H9 (cell line): ENCODE measurements at regions not wholly inside any gene's neighbourhood (a gene's known extent, or its start where the extent isn't known, plus 50 kb on each side); places are given as distances from the start of the nearest gene placed in this dataset.

Source experiments
- DNase-seq: peaks from one replicate; pipeline ENCODE4 v3.0.0-alpha.2; 2017
- H2AFZ ChIP-seq: one replicate; pipeline ENCODE4 v1.6.1; 2013; ENCODE audit warnings: mild to moderate bottlenecking, low read length, control low read depth, moderate library complexity
- H2AK5ac ChIP-seq: 2 replicates; pipeline ENCODE4 v1.6.1; 2013; ENCODE audit warnings: low read length, control low read depth, mixed read lengths; ENCODE audit not compliant: insufficient read length
- H2BK120ac ChIP-seq: one replicate; pipeline ENCODE4 v1.6.1; 2013; ENCODE audit warnings: low read depth, mild to moderate bottlenecking, low read length, control low read depth, inconsistent platforms; ENCODE audit not compliant: poor library complexity, severe bottlenecking
- H2BK12ac ChIP-seq: 2 replicates; pipeline ENCODE4 v1.6.1; 2013; ENCODE audit warnings: low read length, control low read depth, mixed read lengths, low read depth; ENCODE audit not compliant: insufficient read length
- H2BK15ac ChIP-seq: 2 replicates; pipeline ENCODE4 v1.6.1; 2013; ENCODE audit warnings: low read depth, low read length, control low read depth
- H2BK20ac ChIP-seq: one replicate; pipeline ENCODE4 v1.6.1; 2013; ENCODE audit warnings: low read depth, mild to moderate bottlenecking, low read length, control low read depth, inconsistent platforms; ENCODE audit not compliant: poor library complexity, severe bottlenecking
- H2BK5ac ChIP-seq: 2 replicates; pipeline ENCODE4 v1.6.1; 2013; ENCODE audit warnings: low read length, control low read depth, mixed read lengths; ENCODE audit not compliant: insufficient read length
- H3K14ac ChIP-seq: 2 replicates; pipeline ENCODE4 v1.6.1; 2013; ENCODE audit warnings: low read length, control low read depth; ENCODE audit not compliant: insufficient read depth
- H3K18ac ChIP-seq: 2 replicates; pipeline ENCODE4 v1.6.1; 2013; ENCODE audit warnings: low read depth, mild to moderate bottlenecking, mixed read lengths, low read length, control low read depth; ENCODE audit not compliant: insufficient read length
- H3K23ac ChIP-seq: 2 replicates; pipeline ENCODE4 v1.6.1; 2013; ENCODE audit warnings: low read length, control low read depth, mixed read lengths, low read depth; ENCODE audit not compliant: insufficient read length
- H3K23me2 ChIP-seq: 2 replicates; pipeline ENCODE4 v1.6.1; 2013; ENCODE audit warnings: low read depth, mild to moderate bottlenecking, mixed read lengths, low read length, control low read depth; ENCODE audit not compliant: insufficient read length, poor library complexity, severe bottlenecking
- H3K27ac ChIP-seq: 2 replicates; pipeline ENCODE4 v1.5.1; 2013; ENCODE audit warnings: low read length, control low read depth, mixed read lengths, low read depth; ENCODE audit not compliant: insufficient read length
- H3K27me3 ChIP-seq: 2 replicates; pipeline ENCODE4 v1.6.1; 2013; ENCODE audit warnings: low read length, control low read depth, inconsistent platforms; ENCODE audit not compliant: insufficient read depth
- H3K4ac ChIP-seq: 2 replicates; pipeline ENCODE4 v1.6.1; 2013; ENCODE audit warnings: low read depth, mild to moderate bottlenecking, control low read depth, inconsistent platforms, low read length, moderate library complexity
- H3K4me1 ChIP-seq: 2 replicates; pipeline ENCODE4 v1.6.1; 2013; ENCODE audit warnings: low read length, control low read depth, inconsistent platforms; ENCODE audit not compliant: insufficient read depth
- H3K4me2 ChIP-seq: 2 replicates; pipeline ENCODE4 v1.6.1; 2013; ENCODE audit warnings: low read length, control low read depth, mixed read lengths; ENCODE audit not compliant: insufficient read length, insufficient read depth
- H3K56ac ChIP-seq: 2 replicates; pipeline ENCODE4 v1.6.1; 2013; ENCODE audit warnings: low read depth, mild to moderate bottlenecking, mixed read lengths, low read length, control low read depth; ENCODE audit not compliant: insufficient read length
- H3K79me1 ChIP-seq: 2 replicates; pipeline ENCODE4 v1.6.1; 2013; ENCODE audit warnings: low read depth, mild to moderate bottlenecking, moderate library complexity, low read length, control low read depth, inconsistent platforms; ENCODE audit not compliant: insufficient read depth, poor library complexity, severe bottlenecking
- H3K79me2 ChIP-seq: 2 replicates; pipeline ENCODE4 v1.6.1; 2013; ENCODE audit warnings: low read length, control low read depth, inconsistent platforms; ENCODE audit not compliant: insufficient read depth
- H3K9ac ChIP-seq: 2 replicates; pipeline ENCODE4 v1.6.1; 2013; ENCODE audit warnings: low read length, control low read depth, mixed read lengths; ENCODE audit not compliant: insufficient read length; ENCODE audit errors: extremely low read depth
- H3K9me3 ChIP-seq: one replicate; pipeline ENCODE4 v1.6.1; 2013; ENCODE audit warnings: low read depth, low read length, inconsistent platforms; ENCODE audit not compliant: control insufficient read depth
- H3T11ph ChIP-seq: one replicate; pipeline ENCODE4 v1.6.1; 2013; ENCODE audit warnings: mild to moderate bottlenecking, low read length, control low read depth, inconsistent platforms
- H4K20me1 ChIP-seq: one replicate; pipeline ENCODE4 v1.6.1; 2013; ENCODE audit not compliant: control insufficient read depth, insufficient read length, insufficient read depth
- H4K5ac ChIP-seq: 2 replicates; pipeline ENCODE4 v1.6.1; 2013; ENCODE audit warnings: low read depth, mild to moderate bottlenecking, mixed read lengths, low read length, control low read depth; ENCODE audit not compliant: insufficient read length
- H4K8ac ChIP-seq: replicated peaks from 2 replicates; pipeline ENCODE4 v1.6.1; 2013; ENCODE audit warnings: low read length, control low read depth, mixed read lengths, low read depth; ENCODE audit not compliant: insufficient read length
- H4K91ac ChIP-seq: 2 replicates; pipeline ENCODE4 v1.6.1; 2013; ENCODE audit warnings: low read depth, mild to moderate bottlenecking, moderate library complexity, mixed read lengths, low read length, control low read depth; ENCODE audit not compliant: insufficient read length
- H3K27ac Mint-ChIP-seq, 3 experiments: 2 replicates in 2 of 3; 3 replicates in 1 of 3; pipeline ENCODE4 v1.8.0; 2020 to 2021; ENCODE audit warnings: mixed read lengths in 3 of 3, mild to moderate bottlenecking in 1 of 3, moderate library complexity in 1 of 3
- H3K27me3 Mint-ChIP-seq: 2 replicates; pipeline ENCODE4 v1.8.0; 2021; ENCODE audit warnings: low read depth, mild to moderate bottlenecking, moderate library complexity, mixed read lengths
- H3K36me3 Mint-ChIP-seq, 3 experiments: 2 replicates in 2 of 3; 3 replicates in 1 of 3; pipeline ENCODE4 v1.8.0; 2020 to 2021; ENCODE audit warnings: low read depth in 3 of 3, mixed read lengths in 3 of 3; ENCODE audit not compliant: insufficient read depth in 1 of 3
- H3K4me1 Mint-ChIP-seq, 2 experiments: 2 replicates each; pipeline ENCODE4 v1.8.0; 2020; ENCODE audit warnings: mixed read lengths in 2 of 2
- H3K4me3 Mint-ChIP-seq, 2 experiments: 2 replicates in 1 of 2; 3 replicates in 1 of 2; pipeline ENCODE4 v1.8.0; 2020 to 2021; ENCODE audit warnings: mild to moderate bottlenecking in 2 of 2, mixed read lengths in 2 of 2, moderate library complexity in 1 of 2
- H3K9me3 Mint-ChIP-seq, 2 experiments: 2 replicates in 1 of 2; 3 replicates in 1 of 2; pipeline ENCODE4 v1.8.0; 2020; ENCODE audit warnings: mild to moderate bottlenecking in 2 of 2, mixed read lengths in 2 of 2, moderate library complexity in 1 of 2
- WGBS: extraction: QIAGEN DNeasy Blood & Tissue Kit; methylation state at CpG from one replicate; pipeline ENCODE4 v1.1.7; 2013; ENCODE audit warnings: missing lambda C conversion rate, low lambda C conversion rate, mixed read lengths; ENCODE audit not compliant: insufficient read length; ENCODE audit errors: extremely low coverage; 5-methylcytosine and 5-hydroxymethylcytosine counted together
- TF ChIP-seq, protein P1 (sequence below): fragments of 200-600 bp; sonication (generic); conservative IDR thresholded peaks from 3 replicates; pipeline ENCODE4 v1.8.0; 2021; ENCODE audit warnings: antibody characterized with exemption, mild to moderate bottlenecking

DNA sequence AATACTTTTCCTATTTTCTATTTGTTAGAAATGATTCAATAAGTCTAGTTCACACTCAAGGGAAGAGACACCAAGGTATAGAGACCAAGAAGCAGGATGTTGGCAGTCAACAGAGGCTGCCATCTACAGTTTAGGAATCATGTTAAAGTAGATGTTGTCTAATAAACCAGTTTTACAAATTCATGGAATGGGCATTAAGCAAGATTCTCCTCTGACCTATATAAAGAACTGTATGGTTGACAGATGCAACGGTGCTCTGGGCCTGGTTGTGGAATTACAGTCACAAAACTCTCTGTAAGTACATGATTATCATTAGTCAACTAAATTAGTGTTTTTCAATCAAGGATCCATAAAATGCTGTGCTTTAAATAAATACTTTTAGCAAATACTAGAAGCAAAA lies 475.1 kb downstream of the NAV3 start:
- H4K5ac ChIP-seq, result no peak overlapping the region
- Mint-ChIP-seq H3K9me3 (peaks cover 9 to 16% of the 10 kb centered on the region in 2 experiments), H3K4me1 (no peaks in the 10 kb centered on the region), H3K4me3 (no peak overlapping the region), H3K36me3 (peaks cover 5 to 18% (median 6%) of the 10 kb centered on the region in 3 experiments; a peak in 4 of 7 replicates), H3K27ac (no peak overlapping the region), H3K27me3 (no peaks in the 10 kb centered on the region)
- no peak overlapping the region for H2BK120ac ChIP-seq
- no peak overlapping the region for H2BK15ac ChIP-seq
- no peak overlapping the region for H3K14ac ChIP-seq
- H3K9me3 ChIP-seq, result no peaks in the 10 kb centered on the region
- H3K27me3 ChIP-seq, result no peaks in the 10 kb centered on the region
- H3K4me1 ChIP-seq, result no peaks in the 10 kb centered on the region
- H2AFZ ChIP-seq, result no peak overlapping the region
- H4K8ac ChIP-seq, result no peak overlapping the region
- no peaks in the 10 kb centered on the region for H3K79me1 ChIP-seq
- no peak overlapping the region for H3K18ac ChIP-seq
- no CpG with 5 or more reads among the region's 1 CpG for WGBS
- H3K4ac ChIP-seq, result no peak overlapping the region
- no peak overlapping the region for H3T11ph ChIP-seq
- no peak overlapping the region for H2AK5ac ChIP-seq
- H2BK20ac ChIP-seq, result no peak overlapping the region
- H3K23me2 ChIP-seq, result no peaks in the 10 kb centered on the region
- H4K91ac ChIP-seq, result no peak overlapping the region
- TF ChIP-seq, protein P1, sequence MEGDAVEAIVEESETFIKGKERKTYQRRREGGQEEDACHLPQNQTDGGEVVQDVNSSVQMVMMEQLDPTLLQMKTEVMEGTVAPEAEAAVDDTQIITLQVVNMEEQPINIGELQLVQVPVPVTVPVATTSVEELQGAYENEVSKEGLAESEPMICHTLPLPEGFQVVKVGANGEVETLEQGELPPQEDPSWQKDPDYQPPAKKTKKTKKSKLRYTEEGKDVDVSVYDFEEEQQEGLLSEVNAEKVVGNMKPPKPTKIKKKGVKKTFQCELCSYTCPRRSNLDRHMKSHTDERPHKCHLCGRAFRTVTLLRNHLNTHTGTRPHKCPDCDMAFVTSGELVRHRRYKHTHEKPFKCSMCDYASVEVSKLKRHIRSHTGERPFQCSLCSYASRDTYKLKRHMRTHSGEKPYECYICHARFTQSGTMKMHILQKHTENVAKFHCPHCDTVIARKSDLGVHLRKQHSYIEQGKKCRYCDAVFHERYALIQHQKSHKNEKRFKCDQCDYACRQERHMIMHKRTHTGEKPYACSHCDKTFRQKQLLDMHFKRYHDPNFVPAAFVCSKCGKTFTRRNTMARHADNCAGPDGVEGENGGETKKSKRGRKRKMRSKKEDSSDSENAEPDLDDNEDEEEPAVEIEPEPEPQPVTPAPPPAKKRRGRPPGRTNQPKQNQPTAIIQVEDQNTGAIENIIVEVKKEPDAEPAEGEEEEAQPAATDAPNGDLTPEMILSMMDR, result no peak
- H4K20me1 ChIP-seq, result no peaks in the 10 kb centered on the region
- no peaks in the 10 kb centered on the region for H3K79me2 ChIP-seq
- no peak overlapping the region for H3K23ac ChIP-seq
- no peak overlapping the region for H3K4me2 ChIP-seq
- H3K27ac ChIP-seq, result no peak overlapping the region
- no peak overlapping the region for H3K9ac ChIP-seq
- H2BK12ac ChIP-seq, result no peak overlapping the region
- DNase-seq, result no peak
- no peak overlapping the region for H3K56ac ChIP-seq
- H2BK5ac ChIP-seq, result no peak overlapping the region
